Psoas muscle (tissue), 7 donors: ENCODE measurements at regions not wholly inside any gene's neighbourhood (a gene's known extent, or its start where the extent isn't known, plus 50 kb on each side); places are given as distances from the start of the nearest gene placed in this dataset.

Experiments
- ATAC-seq, 4 donors: fragments of 200-7000 bp; cut with Tn5 transposase; one replicate each; pipeline ENCODE4 v1.9.1; 2020; ENCODE audit warnings: moderate library complexity in 3 of 4, mild to moderate bottlenecking in 2 of 4
- DNase-seq, 2 donors: peaks; one replicate each; pipeline ENCODE4 v3.0.0-alpha.2; 2020
- H3K27ac ChIP-seq: fragments of 200-600 bp; one replicate; pipeline ENCODE4 v1.8.0; 2022
- H3K27me3 ChIP-seq, 3 donors: fragments of 200-600 bp in 1 of 3; one replicate each; pipeline versions ENCODE4 v1.6.1 to v1.8.0; 2013 to 2022; ENCODE audit warnings: low read length in 2 of 3, mild to moderate bottlenecking in 2 of 3, moderate library complexity in 1 of 3; ENCODE audit not compliant: insufficient read depth in 3 of 3
- H3K36me3 ChIP-seq, 2 donors: fragments of 200-600 bp in 1 of 2; one replicate each; pipeline versions ENCODE4 v1.6.1 to v1.8.0; 2013 to 2022; ENCODE audit warnings: low read depth in 1 of 2, mild to moderate bottlenecking in 1 of 2, moderate library complexity in 1 of 2; ENCODE audit not compliant: insufficient read depth in 1 of 2
- H3K4me1 ChIP-seq: fragments of 200-600 bp; one replicate; pipeline ENCODE4 v1.8.0; 2022
- H3K4me3 ChIP-seq: fragments of 200-600 bp; one replicate; pipeline ENCODE4 v1.8.0; 2022; ENCODE audit warnings: mild to moderate bottlenecking
- H3K9me3 ChIP-seq: fragments of 200-600 bp; one replicate; pipeline ENCODE4 v1.8.0; 2022
- WGBS, 3 donors: extraction: QIAGEN DNeasy Blood & Tissue Kit; methylation state at CpG; one replicate each; pipeline versions ENCODE4 v1.1.6 to v1.1.7; 2013; 5-methylcytosine and 5-hydroxymethylcytosine counted together
- intact Hi-C, 2 donors: fragments of 100-400 bp; cut with DNase I; formaldehyde crosslinking; loops; one replicate each; pipeline versions ENCODE4 v1.11.0 to v1.14.2; 2022
- TF ChIP-seq, protein P1 (sequence below): fragments of 200-600 bp; IDR thresholded peaks from one replicate; pipeline ENCODE4 v1.8.0; 2022; ENCODE audit warnings: antibody characterized with exemption
- donor health status: healthy with polysubstance abuse.
- donor health status: DM: no; HTN: no; CAD: no; lungs with moderate emphysema.
- donor health status: Bipolar disorder and iron deficiency.
- donor health status: healthy.
- donor health status: DM: yes; HTN: yes; CAD: no.
- donor health status: DM: no; HTN: no; CAD: no.
- donor health status: DM: yes; HTN: yes; CAD: no.

- TF ChIP-seq, protein P1, sequence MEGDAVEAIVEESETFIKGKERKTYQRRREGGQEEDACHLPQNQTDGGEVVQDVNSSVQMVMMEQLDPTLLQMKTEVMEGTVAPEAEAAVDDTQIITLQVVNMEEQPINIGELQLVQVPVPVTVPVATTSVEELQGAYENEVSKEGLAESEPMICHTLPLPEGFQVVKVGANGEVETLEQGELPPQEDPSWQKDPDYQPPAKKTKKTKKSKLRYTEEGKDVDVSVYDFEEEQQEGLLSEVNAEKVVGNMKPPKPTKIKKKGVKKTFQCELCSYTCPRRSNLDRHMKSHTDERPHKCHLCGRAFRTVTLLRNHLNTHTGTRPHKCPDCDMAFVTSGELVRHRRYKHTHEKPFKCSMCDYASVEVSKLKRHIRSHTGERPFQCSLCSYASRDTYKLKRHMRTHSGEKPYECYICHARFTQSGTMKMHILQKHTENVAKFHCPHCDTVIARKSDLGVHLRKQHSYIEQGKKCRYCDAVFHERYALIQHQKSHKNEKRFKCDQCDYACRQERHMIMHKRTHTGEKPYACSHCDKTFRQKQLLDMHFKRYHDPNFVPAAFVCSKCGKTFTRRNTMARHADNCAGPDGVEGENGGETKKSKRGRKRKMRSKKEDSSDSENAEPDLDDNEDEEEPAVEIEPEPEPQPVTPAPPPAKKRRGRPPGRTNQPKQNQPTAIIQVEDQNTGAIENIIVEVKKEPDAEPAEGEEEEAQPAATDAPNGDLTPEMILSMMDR, result no peak
- H3K27ac ChIP-seq, result no peak overlapping the region
- H3K27me3 ChIP-seq, result peaks cover 0 to 18% (median 2%) of the 10 kb centered on the region in 3 donors
- H3K4me1 ChIP-seq, result no peaks in the 10 kb centered on the region
- intact Hi-C loops, result no loop called here
- H3K9me3 ChIP-seq, result no peaks in the 10 kb centered on the region
- no peak overlapping the region for H3K4me3 ChIP-seq
- 75 to 81% (median 76%) methylated on average over 8 of the region's 8 CpGs for WGBS, 3 donors
- DNase-seq (no peak), ATAC-seq (no peak)
- no peaks in the 10 kb centered on the region for H3K36me3 ChIP-seq
Observed at GRCh38 chr17:72031219-72031884, 89.5 kb upstream of the SOX9 start.

DNA sequence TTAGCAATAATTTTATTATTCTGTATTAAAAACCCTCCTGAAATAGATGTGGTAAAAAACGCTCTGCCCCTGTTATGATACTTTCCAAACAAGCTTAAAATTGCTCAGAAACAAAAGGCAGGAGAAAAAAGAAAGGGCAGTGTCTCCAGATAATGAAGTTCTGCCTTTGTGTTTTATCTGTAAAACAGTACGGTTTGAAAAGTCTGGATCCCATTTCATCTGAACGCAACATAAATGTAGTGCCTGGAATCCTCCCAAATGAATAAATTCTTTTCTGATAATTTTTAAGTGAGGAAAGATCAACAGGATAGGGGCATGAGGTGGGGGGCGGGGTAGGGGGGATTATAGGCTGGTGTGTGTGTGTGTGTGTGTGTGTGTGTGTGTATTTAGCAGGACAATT, 87.5 kb upstream of the SOX9 start:
- peaks cover 0 to 18% (median 2%) of the 10 kb centered on the region in 3 donors for H3K27me3 ChIP-seq
- DNase-seq, result no peak
- H3K4me1 ChIP-seq, result no peaks in the 10 kb centered on the region
- no peak for ATAC-seq
- H3K4me3 ChIP-seq, result no peak overlapping the region
- intact Hi-C loops, result no loop called here
- H3K36me3 ChIP-seq, result no peaks in the 10 kb centered on the region
- no peak overlapping the region for H3K27ac ChIP-seq
- H3K9me3 ChIP-seq, result no peaks in the 10 kb centered on the region
- TF ChIP-seq, protein P1, result no peak
- WGBS, 3 donors, result 66 to 75% (median 72%) methylated on average over 4 of the region's 4 CpGs

- no peaks in the 10 kb centered on the region for H3K9me3 ChIP-seq
- intact Hi-C loops, result no loop called here
- no peak overlapping the region for H3K4me3 ChIP-seq
- H3K36me3 ChIP-seq, result no peaks in the 10 kb centered on the region
- TF ChIP-seq, protein P1, result no peak
- DNase-seq (no peak), ATAC-seq (no peak)
- peaks cover 0 to 16% (median 0%) of the 10 kb centered on the region in 3 donors for H3K27me3 ChIP-seq
- no peaks in the 10 kb centered on the region for H3K4me1 ChIP-seq
- 83 to 86% (median 83%) methylated on average over 2 of the region's 2 CpGs for WGBS, 3 donors
- H3K27ac ChIP-seq, result no peak overlapping the region
Observed at GRCh38 chr17:72034000-72034399, 86.8 kb upstream of the SOX9 start.

- TF ChIP-seq, protein P1, result no peak
- H3K27ac ChIP-seq, result no peak overlapping the region
- intact Hi-C loops, result no loop called here
Observed at GRCh38 chr17:72038427-72038826, 82.4 kb upstream of the SOX9 start.

DNA sequence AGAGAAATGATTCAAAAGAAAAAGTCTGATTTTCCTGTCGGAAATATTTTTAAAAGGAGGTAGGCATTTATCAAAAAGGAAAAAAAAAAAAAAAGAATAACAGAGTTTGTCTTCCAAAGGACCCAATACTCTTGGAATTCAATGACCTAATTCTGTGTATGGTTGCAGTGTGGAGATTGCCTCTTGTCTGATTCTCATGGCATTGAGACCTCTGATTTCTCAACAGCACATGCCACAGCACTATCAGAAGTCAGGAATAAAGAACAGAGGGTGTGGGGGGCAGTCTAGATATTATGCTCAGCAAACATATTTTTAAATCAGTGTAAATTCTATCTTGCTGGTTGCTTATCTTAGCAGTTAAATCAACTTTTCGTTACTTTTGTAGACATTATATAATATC, 81.3 kb upstream of the SOX9 start:
- H3K27me3 ChIP-seq, result no peaks in the 10 kb centered on the region
- H3K9me3 ChIP-seq, result no peaks in the 10 kb centered on the region
- DNase-seq, result no peak
- H3K27ac ChIP-seq, result no peak overlapping the region
- intact Hi-C loops, result no loop called here
- TF ChIP-seq, protein P1, result no peak
- no peak for ATAC-seq
- no peak overlapping the region for H3K4me3 ChIP-seq
- H3K36me3 ChIP-seq, result no peaks in the 10 kb centered on the region
- WGBS, 3 donors, result 85 to 89% (median 86%) methylated on average over 2 of the region's 2 CpGs
- H3K4me1 ChIP-seq, result no peaks in the 10 kb centered on the region

More at GRCh38 chr17:72038427-72038826, 82.4 kb upstream of the SOX9 start:
- H3K4me3 ChIP-seq, result no peak overlapping the region
- ATAC-seq (no peak), DNase-seq (no peak)
- no peaks in the 10 kb centered on the region for H3K4me1 ChIP-seq
- H3K36me3 ChIP-seq, result no peaks in the 10 kb centered on the region
- H3K27me3 ChIP-seq, result no peaks in the 10 kb centered on the region
- H3K9me3 ChIP-seq, result no peaks in the 10 kb centered on the region
